ENCODE measurements at regions not wholly inside any gene's neighbourhood (a gene's known extent, or its start where the extent isn't known, plus 50 kb on each side); places are given as distances from the start of the nearest gene placed in this dataset.

- Histone ChIP-seq H3K9me3 (ENCODE audit: control insufficient read depth, low read depth, low read length) (no peaks in the 10 kb centered on the region), H3K36me3 (ENCODE audit: control insufficient read depth in 2 of 2, extremely low read depth in 1 of 2, insufficient read depth in 2 of 2, low read length in 2 of 2) (no peaks in the 10 kb centered on the region), H3K4me1 (ENCODE audit: control insufficient read depth, extremely low read depth, insufficient read depth, low read length) (peaks cover 24% of the 10 kb centered on the region), H3K27me3 (ENCODE audit: control insufficient read depth, extremely low read depth, insufficient read depth, low read length) (no peaks in the 10 kb centered on the region), H3K4me3 (ENCODE audit: control insufficient read depth in 2 of 3, extremely low read depth in 1 of 3, insufficient read depth in 2 of 3, low read depth in 1 of 3, low read length in 3 of 3) (no peak overlapping the region), H4K20me1 (ENCODE audit: control insufficient read depth, extremely low read depth, insufficient read depth, low read length) (no peaks in the 10 kb centered on the region), H3K4me2 (ENCODE audit: control insufficient read depth, extremely low read depth, insufficient read depth, low read depth, low read length) (no peak overlapping the region), H2AFZ (ENCODE audit: control insufficient read depth, low read length) (no peak overlapping the region), H3K9ac (ENCODE audit: control insufficient read depth, extremely low read depth, insufficient read depth, low read length) (no peak overlapping the region), H3K27ac (ENCODE audit: control insufficient read depth, insufficient read depth, low read length) (no peak overlapping the region), H3K9me1 (ENCODE audit: control insufficient read depth, extremely low read depth, insufficient read depth, low read length) (no peaks in the 10 kb centered on the region), H3K79me2 (ENCODE audit: control insufficient read depth, insufficient read depth, low read length) (no peaks in the 10 kb centered on the region)
- TF ChIP-seq CTCF (optimal IDR thresholded peaks at IDR 0.05 in 1 of 3, IDR thresholded peaks at IDR 0.05 in 1 of 3, conservative IDR thresholded peaks at IDR 0.05 in 1 of 3; ENCODE audit: extremely low read depth in 1 of 3, insufficient read depth in 2 of 3, low read length in 3 of 3) (no peak), EZH2 (IDR thresholded peaks at IDR 0.05; ENCODE audit: low read length) (no peak)
- no peak for FAIRE-seq
- no peak for DNase-seq (ENCODE audit: low read depth, low spot score)
- dilution Hi-C loops (cut with MboI; ENCODE audit: extremely low pct_ligation_motif_present, low sequenced_read_pairs), result no loop called here
These were observed 116.3 kb upstream of the ANKRD55 start for GRCh38 chr5:56349461-56349860.

- H3K9me3 ChIP-seq (ENCODE audit: control insufficient read depth, low read depth, low read length), result no peaks in the 10 kb centered on the region
- H3K4me3 ChIP-seq (ENCODE audit: control insufficient read depth in 2 of 3, extremely low read depth in 1 of 3, insufficient read depth in 2 of 3, low read depth in 1 of 3, low read length in 3 of 3), result no peak overlapping the region
- H3K79me2 ChIP-seq (ENCODE audit: control insufficient read depth, insufficient read depth, low read length), result no peaks in the 10 kb centered on the region
- no peak overlapping the region for H2AFZ ChIP-seq (ENCODE audit: control insufficient read depth, low read length)
- H3K27ac ChIP-seq (ENCODE audit: control insufficient read depth, insufficient read depth, low read length), result no peak overlapping the region
- H3K36me3 ChIP-seq (ENCODE audit: control insufficient read depth in 2 of 2, extremely low read depth in 1 of 2, insufficient read depth in 2 of 2, low read length in 2 of 2), result no peaks in the 10 kb centered on the region
- H3K9ac ChIP-seq (ENCODE audit: control insufficient read depth, extremely low read depth, insufficient read depth, low read length), result no peak overlapping the region
- no peaks in the 10 kb centered on the region for H3K9me1 ChIP-seq (ENCODE audit: control insufficient read depth, extremely low read depth, insufficient read depth, low read length)
- H3K4me2 ChIP-seq (ENCODE audit: control insufficient read depth, extremely low read depth, insufficient read depth, low read depth, low read length), result peak overlapping the region; percentile 3
- DNase-seq (ENCODE audit: low read depth, low spot score), result peak; percentile 84
- peak; percentile 87 for FAIRE-seq
- H3K27me3 ChIP-seq (ENCODE audit: control insufficient read depth, extremely low read depth, insufficient read depth, low read length), result no peaks in the 10 kb centered on the region
- dilution Hi-C loops (cut with MboI; ENCODE audit: extremely low pct_ligation_motif_present, low sequenced_read_pairs), result no loop called here
- TF ChIP-seq CTCF (optimal IDR thresholded peaks at IDR 0.05 in 1 of 3, IDR thresholded peaks at IDR 0.05 in 1 of 3, conservative IDR thresholded peaks at IDR 0.05 in 1 of 3; ENCODE audit: extremely low read depth in 1 of 3, insufficient read depth in 2 of 3, low read length in 3 of 3), result no peak
- TF ChIP-seq EZH2 (IDR thresholded peaks at IDR 0.05; ENCODE audit: low read length), result no peak
- peaks cover 24% of the 10 kb centered on the region for H3K4me1 ChIP-seq (ENCODE audit: control insufficient read depth, extremely low read depth, insufficient read depth, low read length)
- H4K20me1 ChIP-seq (ENCODE audit: control insufficient read depth, extremely low read depth, insufficient read depth, low read length), result no peaks in the 10 kb centered on the region
These were observed 113.8 kb upstream of the ANKRD55 start for GRCh38 chr5:56346741-56347535.
